Stimulated activated naive CD8-positive, alpha-beta T cell treated with anti-CD3 and anti-CD28 coated beads, Interleukin-15, Interleukin-2, amounts not matched to agents 100 U/mL and 50 U/mL, for 24 hours (primary cell): ENCODE measurements at regions not wholly inside any gene's neighbourhood (a gene's known extent, or its start where the extent isn't known, plus 50 kb on each side); places are given as distances from the start of the nearest gene placed in this dataset.
A peak's percentile ranks its signal among the peaks of the same experiment; 100 is the strongest.

Experiments
- ATAC-seq: fragments of 150-1000 bp; cut with Tn5 transposase; one replicate; pipeline ENCODE4 v1.10.0; 2021
- DNase-seq: peaks from one replicate; pipeline ENCODE4 v3.0.0; 2021

DNA sequence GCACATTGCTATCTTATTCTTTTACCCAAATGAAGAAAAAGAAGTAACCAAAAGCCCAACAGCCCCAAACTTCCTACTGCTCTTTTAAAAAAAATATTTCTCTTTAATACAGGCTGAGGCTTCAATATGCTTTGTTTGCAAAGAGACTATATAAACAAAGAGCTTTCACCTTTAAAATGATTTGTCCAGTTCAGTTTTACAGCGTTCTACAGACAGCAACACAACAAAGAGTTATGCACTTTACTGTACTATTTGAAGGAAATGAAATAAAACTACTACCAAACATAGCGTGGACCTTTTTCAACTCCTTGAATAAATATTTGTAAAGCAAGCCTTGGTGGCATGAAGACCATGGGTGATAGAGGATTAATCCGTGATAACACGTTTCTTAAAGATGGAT is 151.2 kb downstream of the FGF9 start:
- no peak for ATAC-seq

DNA sequence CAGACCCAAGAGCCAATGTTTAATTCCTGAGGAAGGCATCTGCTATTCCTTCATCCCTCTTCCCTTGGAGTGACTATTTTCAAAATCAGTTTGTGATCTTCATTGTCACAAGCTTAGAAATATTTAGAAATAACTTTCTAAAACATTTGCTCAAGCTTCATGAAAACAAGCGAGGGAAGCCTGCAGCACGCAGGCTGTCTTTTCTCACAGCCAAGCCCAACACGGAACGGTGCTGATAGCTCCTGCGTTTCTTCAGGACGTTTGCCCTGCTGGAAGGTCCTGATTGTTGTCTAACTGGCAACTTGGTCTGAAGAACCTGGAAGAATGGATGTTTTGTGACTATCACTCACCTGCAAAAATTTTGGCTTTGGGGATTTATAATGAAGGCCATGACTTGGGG is 152.5 kb downstream of the FGF9 start:
- no peak for DNase-seq
- no peak for ATAC-seq

More for the DNA sequence above, 151.2 kb downstream of the FGF9 start:
- no peak for DNase-seq

DNA sequence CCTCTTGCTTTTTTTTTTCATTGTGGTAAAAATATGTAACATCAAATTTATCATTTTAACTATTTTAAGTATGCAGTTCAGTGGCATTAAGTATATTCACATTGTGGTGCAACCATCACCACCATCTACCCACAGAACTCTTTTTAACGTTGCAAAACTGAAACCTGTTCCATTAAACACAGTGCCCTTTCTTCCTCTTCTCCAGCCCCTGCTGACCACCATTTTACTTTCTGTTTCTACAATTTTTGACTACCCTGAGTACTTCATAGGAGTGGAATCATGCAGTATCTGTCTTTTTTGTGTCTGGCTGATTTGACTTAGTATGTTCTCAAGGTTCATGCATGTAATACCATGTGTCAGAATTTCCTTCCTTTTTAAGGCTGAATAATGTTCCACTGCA is 153.1 kb downstream of the FGF9 start:
- no peak for DNase-seq
- ATAC-seq, result peak; percentile 36

DNA sequence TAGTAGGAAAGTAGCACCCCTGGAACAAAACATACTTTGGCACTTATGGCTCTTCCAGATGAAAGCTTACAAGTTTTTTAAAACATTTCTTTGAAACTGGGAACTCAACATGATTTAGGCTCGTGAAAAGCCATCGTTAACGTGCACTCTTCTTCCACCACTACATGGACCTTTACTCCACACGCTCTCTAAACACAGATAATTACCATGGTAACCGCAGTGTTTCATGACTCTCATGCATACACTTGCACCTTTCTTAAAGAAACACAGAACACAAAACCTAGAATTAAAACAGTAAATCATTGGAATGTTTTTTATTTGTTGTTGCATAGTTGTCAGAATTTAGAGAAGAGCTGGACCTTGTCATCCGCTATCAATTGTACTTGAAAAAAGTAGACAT is 154.3 kb downstream of the FGF9 start:
- no peak for ATAC-seq
- DNase-seq, result no peak

DNA sequence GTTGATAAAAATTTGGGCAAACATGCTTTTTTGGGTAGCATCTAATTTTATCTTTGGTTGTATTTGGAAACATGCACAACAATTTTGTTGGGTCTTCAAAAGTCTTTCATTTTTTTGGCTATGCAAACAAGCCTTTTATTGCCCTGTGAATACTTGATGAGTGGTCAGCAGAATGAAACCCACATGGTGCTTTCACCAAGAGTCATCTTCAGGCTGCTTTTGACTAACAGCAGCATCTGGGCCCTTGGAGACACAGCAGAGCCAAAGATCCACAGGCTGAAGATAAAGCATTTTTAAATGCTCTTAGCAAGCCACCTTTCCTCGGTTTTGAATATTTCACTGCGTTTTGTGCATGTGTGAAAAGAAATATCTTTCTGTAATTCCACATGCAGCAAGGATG is 154.9 kb downstream of the FGF9 start:
- no peak for ATAC-seq
- DNase-seq, result no peak

DNA sequence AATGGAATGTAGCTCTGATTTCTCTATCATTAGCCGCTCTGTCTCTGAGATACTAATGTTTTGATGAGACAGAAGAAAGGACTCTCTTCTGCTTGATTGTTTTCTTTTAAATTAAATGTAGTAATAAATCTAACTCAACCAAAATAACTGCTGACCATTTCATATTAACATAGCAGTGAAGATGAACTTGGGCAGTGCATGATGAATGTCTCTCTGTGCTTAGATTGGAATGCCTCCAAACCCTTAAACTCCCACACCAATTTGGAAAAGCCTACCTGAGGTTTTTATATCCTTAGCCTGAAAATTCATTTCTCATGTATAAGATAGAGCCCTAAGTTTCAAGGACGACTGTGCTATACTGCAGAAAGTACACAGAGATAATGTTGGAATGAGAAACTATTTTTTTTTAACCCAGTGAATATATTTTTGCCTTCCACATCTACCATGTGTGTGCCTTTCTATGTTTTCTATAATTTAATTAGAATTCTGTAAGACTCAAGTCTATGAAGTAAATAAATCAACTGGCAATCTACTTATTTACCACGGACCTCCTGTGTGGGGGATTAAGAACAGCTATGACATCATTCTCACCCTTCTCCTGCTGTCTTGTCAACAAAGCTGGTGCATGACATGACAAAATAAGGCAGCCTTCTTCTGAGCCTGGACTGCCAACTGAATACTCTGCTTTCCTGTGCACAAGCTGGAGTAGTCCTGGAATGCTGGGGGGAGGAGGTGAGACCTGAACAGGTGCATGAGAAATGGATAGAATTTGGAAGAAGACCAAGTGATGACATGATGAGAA is 155.5 kb downstream of the FGF9 start:
- ATAC-seq, result no peak

DNA sequence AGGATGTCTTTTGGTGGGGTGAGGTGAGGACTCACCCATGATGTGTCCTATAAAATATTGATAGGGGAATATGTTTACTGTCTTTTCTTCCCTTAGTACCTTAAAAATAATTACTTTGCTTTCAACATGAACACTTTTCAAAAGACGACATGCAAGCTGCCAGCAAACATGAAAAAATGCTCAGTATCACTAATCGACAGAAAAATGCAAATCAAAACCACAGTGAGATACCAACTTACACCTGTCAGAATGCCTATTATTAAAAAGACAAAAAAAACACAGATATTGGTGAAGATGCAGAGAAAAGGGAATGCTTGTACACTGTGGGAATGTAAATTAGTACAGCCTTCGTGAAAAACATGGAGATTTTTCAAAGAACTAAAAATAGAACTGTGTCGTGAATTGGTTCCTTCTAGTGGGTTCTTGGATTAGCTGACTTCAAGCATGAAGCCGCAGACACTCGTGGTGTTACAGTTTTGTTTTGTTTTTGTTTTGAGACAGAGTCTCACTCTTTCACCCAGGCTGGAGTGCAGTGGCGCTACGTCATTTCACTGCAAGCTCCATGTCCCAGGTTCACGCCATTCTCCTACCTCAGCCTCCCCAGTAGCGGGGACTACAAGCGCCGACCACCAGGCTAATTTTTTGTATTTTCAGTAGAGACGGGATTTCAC is 160.9 kb downstream of the FGF9 start:
- ATAC-seq (no peak), DNase-seq (no peak)

More for the DNA sequence above, 155.5 kb downstream of the FGF9 start:
- DNase-seq, result no peak

DNA sequence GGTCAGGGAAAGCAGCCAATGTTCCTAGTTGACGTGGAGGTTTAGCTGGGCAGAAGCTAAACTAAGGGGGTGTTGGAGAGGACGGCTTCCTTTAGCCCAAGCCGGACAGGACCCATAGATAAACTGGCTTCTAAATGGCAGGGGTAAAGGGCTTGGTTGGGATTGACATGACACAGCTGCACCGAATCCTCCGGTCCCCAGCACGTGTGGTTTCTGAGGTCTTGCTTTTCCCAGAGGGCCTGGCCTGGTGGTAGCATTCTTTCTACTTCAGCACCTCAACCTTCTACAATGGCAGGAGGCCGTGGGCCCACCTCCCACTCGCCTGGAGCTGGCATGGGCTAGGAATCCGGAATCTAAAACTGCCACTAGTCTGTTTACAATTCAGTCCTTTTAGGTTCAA is 163.0 kb downstream of the FGF9 start:
- ATAC-seq (no peak), DNase-seq (no peak)

DNA sequence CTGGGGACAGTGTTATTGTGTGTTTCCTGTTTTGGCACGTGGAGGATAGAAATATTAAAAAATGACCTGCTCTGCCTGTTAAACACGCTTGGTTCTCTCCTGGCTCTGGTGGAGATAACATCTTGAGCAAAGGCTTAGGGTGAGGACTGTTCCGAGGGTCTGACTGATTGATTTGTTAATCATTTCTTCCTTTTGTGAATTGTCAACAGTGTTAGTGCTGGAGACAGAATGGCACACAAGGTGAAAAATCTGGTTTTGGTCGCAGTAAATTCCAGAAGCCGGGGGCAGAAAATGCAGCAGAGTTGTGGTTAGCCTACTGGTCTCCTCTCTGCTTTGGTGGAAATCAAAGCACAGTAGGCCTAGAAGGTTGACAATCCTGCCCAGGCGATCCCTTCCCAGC is 163.6 kb downstream of the FGF9 start:
- ATAC-seq, result no peak

DNA sequence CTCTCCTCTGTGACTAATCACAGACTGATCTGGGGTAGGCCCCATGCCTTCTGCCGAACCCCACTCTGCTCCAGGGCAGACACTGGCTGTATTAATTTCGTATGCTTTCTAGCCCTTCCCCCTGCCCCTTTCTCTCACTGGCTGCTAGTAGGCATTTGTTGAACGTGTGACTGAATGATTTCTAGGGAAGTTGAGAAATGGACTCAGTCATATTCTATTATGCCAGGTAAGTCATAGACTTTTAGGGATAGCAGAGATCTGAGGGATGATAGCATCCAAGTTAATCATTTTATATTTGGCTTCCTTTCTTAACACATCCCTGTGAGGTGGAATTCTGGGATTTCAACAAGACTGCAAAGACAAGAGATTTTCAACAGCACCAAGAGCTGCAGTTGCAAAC is 166.4 kb downstream of the FGF9 start:
- ATAC-seq (no peak), DNase-seq (no peak)

More for the DNA sequence above, 163.6 kb downstream of the FGF9 start:
- no peak for DNase-seq

DNA sequence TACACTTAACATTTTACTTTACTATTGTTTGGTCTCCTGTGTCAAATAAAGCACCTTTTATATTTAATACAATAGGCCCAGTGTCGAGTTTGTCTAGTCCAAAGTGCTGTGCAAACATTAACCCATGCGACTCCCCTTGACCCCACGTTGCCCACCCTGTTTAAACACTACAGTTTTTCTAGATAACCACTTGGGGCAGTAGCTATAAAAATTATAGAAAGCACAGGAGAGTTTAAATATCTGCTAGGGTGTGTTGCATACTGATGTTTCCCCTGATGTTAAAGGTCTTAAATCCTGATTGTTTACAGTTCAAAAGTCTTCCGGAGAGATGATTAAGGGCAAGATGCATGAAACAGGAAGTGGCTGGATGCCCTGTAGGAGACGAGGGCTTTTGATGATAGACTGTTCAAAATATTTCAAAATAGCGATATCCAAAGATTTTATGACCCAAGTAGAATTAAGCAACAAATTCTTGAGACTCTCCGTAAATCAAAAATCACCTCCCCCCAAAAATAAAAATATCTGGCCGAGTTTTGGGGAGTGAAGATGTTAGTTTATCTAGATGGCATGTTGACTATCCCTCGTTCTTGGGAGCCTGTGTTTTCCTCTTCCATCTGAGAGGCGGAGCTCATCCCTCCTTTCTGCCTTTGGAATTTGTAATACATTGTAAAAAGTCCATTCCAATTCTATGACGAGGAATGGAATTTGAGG is 167.1 kb downstream of the FGF9 start:
- ATAC-seq, result no peak
- no peak for DNase-seq

DNA sequence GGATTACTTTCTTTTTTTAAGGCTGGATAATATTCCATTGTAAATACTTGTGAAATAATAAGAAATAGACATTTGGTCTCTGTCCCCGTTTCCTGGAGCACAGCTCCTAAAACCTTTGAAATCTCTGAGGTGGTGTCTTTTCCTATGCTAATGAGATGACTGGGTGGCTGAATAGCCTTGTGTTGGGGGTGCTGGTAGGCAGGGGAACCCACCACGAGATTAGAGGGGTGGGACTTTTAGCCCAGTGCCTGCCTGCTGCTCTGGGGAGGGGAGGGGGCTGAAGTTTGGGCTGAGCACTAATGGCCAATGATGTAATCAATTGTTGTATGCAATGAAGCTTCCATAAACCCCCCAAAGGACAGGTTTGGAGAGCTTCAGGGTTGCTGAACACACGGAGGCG is 175.7 kb downstream of the FGF9 start:
- DNase-seq, result no peak
- ATAC-seq, result no peak

DNA sequence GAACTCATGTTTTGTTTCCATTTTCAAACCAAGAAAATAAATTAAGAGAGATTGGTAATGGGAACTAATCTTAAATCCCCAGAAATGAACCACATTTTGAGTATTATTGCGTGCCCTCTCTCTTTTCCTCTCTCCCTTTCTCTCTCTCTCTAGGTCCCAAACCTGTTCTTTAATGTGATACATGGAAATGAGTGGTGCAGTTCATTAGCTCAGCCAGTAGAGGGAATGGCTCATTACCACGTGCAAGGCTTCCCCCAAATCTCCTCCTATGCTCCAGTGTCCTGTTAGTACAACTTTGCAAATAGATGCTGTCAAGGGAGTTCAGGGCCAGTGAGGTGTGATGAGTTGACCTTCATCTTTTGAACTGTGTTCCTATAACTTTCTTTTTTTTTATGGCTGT is 178.4 kb downstream of the FGF9 start:
- ATAC-seq (peak; percentile 57), DNase-seq (peak; percentile 10)

DNA sequence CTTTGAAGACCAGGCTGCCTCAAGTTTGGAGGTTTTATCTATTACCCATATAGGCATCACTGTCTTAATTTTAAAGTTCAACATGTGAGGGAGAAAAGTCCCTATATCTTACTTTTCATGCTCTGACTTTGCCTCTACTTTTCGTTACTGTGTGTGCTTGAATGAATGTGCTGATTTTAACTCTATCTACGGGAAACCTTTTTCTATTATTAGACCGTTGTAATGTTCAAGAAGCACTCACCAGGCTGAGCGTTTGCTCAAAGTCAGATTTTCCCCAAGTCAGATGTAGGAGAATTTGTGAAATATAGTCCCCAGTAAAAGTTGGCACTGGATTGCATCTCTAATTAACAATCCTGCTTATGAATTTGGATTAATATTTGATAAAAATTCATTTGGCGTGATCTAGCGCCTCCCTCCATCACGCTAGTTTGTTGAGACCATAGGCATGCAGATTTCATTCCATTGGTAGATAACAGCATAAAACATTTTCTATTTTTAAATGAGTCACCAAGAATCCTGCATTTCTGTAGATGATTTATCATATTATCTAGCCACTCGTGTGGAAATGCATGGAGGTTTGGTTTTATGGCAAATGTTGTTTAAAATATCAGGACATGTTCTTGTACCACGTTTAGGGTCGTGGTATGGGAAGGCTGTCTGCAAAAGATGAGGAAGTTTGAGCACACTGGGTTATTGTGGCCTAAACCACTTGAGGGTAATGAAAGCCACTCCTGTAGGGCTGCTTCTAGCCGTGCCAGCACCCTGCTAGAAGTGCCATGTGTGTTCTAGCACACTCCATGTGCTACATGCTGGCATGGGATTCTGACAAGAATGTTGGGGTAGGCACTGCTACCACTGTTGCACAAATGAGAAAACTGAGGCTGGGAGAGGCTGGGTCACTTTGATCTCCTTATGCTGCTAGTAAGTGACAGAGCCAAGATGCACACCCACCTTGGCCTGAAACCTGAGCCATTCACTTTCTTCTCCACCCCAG is 179.4 kb downstream of the FGF9 start:
- DNase-seq, result no peak
- no peak for ATAC-seq

DNA sequence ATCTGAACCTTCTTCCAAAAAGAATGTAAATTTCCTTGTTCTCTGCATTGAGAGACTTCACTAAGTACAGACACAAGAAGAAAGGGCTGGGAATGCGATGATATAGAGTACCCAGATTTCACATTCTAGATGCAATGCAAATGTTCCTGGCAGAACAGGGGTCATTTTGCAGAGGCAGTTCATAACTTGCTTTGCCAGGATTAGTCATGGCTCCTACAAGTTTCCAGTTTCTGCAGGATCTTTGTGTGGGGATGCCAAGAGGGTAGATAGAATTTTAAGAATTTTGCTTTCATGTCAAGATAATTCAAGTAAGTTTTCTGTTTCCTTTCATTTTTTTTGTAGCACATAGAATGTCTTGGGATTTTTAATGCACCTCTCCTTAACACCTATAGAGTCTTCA is 181.2 kb downstream of the FGF9 start:
- DNase-seq, result no peak

DNA sequence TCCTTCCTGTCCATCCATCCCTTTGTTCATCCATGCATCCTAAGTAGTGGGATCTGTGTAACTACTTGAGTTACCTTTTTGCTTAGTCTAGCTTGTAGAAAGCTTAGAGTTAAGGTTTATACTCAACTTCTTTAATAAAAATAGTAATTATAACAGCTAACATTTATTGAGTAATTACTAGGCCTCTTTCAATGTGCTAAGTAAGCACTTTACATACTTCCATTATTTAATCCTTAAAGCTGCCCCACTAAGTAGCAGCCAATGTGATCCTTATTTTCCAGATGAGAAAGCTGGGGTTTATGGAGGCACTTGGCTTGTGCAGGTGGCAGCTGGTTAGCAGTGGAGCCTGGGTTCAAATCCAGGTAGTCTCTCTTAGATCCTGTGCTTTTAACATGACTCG is 182.9 kb downstream of the FGF9 start:
- DNase-seq (no peak), ATAC-seq (no peak)

More for the DNA sequence above, 181.2 kb downstream of the FGF9 start:
- ATAC-seq, result no peak

DNA sequence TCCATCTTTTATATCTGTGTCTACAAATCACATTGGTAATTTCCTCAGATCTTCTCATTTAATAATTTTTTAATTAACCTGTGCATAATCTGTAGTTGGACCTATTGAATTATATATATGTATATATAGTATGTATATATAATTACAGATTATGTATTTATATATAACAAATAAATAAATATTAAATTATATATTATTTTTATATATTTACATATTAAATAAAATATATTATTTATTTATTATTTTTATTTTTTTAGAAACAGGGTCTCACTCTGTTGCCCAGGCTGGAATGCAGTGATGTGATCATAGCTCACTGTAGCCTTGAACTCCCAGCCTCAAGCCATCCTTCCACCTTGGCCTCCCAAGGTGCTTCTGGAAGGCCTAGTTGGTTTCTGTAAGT is 197.9 kb downstream of the FGF9 start:
- ATAC-seq (no peak), DNase-seq (no peak)

DNA sequence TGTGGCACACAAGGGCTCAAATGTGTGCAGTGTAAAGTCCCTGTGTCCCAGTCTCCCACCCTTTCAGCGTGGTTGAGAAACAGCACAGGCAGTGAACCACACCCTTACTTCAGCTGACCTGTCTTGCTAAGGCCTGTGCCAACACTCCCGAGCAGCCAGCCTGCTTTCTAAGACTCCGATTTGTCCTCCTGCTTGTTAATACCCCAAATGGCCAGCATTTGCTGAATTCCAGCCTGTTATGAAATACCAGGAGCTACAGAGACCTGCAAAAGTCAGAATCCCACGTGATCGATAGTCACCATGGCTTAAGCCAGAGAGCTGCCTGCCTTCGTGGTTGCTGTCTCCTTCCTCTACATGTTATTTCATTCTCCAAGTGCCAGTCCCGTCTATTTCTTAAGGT is 200.5 kb downstream of the FGF9 start:
- no peak for DNase-seq
- no peak for ATAC-seq

DNA sequence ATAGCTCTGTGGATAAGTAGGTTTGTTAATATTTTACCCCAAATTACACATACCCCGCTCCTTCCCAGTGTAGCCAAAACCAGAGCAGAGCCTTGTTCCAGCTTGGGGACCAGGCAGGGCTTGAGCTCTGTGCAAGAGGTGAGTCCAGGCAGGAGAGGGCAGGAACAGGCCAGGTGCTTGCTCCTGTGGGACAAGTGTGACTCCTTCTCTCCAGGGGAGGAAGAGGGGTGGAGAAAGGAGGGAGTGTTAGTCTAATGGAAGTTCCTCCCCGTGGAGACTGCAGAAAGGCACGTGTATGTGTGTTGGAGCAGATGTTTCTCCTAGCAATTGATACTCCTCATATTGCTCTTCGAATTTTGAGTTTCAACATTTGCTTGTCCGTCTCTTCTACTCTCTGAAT is 201.0 kb downstream of the FGF9 start:
- DNase-seq (no peak), ATAC-seq (no peak)

DNA sequence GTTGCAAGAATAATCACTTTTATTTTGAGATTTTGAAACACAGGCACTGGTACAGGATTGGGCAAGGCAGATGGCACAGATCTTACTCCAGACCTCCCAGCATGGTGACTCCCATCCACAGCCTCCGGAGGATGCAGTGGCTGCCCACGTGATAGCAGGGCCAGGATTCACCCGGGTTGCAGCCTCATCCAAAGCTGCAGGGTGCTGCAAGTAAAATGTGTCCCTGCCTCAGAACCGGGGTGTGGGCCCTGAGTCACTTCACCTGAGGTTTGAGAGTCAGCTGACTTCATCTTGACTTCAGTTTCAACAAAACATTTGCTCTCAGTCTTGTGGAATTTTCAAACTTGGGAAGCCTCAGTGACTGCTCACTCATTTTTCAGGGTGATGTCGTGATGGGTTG is 201.9 kb downstream of the FGF9 start:
- ATAC-seq (no peak), DNase-seq (no peak)

DNA sequence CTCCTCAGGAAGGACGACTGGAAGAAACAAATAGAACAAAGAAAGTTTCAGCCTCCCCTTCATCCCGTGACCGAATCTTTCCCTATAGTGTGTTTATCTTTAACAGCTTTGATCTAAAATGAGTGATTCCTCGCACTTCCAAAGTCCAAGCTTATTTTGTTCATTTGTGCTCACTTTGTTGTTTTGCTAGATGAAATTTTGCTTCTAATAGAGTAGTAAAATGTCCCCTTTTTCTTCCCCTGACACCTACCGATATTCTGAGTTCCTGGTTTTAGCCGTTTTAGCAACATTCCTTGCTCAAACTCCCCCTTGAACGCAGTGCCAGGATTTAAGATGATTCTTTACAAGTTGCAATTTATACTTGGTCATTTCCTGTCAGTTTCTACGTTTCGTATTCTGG is 204.2 kb downstream of the FGF9 start:
- ATAC-seq (no peak), DNase-seq (no peak)
